HG02884 (cell line): ENCODE measurements at regions not wholly inside any gene's neighbourhood (a gene's known extent, or its start where the extent isn't known, plus 50 kb on each side); places are given as distances from the start of the nearest gene placed in this dataset.
A peak's percentile ranks its signal among the peaks of the same experiment; 100 is the strongest.
"Not testable (repeated sequence)": the region's sequence is repeated elsewhere in the genome, so short reads cannot be mapped to it uniquely, and the experiment has no call there.

Experiments
- ATAC-seq: cut with Tn5 transposase; IDR thresholded peaks from one replicate; pipeline ENCODE4 v1.9.1; 2021; ENCODE audit warnings: mild to moderate bottlenecking, moderate library complexity; ENCODE audit not compliant: unreplicated experiment

DNA sequence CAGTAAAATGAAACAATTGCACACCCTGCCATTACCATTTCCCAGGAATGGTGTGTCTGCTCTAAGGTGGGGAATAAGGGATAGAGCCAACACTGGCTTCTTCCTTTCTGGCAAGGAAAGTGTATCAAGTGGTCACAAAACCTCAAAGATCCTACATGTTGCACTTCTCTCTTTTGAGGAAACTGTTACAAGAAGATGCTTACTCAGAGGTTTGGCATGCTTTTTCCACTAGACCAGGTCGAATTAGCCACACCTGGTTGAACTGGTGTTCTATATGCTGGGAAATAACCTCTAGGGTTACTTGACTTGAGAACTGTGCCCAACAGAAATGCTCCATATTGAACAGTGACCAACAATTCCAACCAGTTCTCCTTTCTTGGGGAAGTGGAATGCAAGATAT, 102.9 kb downstream of the LRRN1 start:
- ATAC-seq = no peak

DNA sequence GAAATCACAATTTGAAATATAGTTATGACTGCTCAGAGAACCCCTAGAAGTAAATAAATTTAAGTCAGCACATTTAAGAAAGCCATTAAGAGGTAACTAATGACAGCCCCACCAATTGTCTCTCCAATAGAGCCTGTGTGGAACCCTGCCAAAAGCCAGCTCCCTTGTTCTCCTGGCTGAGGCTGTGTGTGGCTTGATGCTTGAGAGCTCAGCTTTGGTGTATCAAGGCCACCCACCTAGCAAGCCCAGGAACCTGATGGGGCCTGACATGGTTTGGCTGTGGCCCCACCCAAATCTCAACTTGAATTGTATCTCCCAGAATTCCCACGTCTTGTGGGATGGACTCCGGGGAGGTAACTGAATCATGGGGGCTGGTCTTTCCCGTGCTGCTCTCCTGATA, 106.9 kb downstream of the LRRN1 start:
- no peak for ATAC-seq

DNA sequence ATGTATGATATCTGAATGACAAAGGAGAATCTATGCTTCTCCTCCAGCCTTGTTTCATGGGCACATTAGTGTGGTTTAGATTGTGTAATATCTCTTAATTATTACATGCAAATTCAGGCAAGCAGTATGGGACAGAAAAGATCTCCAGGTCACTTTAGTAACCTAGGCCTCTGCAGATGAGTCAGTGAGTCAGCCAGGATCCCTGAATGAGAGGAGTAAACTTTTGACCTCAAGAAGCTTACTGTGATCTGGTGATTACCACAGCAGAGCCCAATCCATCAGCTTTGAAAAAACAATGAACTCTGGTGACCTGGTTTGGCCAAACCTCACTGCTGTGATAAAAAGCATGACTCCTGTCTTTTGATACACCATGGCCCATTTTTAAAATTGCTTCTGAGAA, 107.8 kb downstream of the LRRN1 start:
- ATAC-seq = no peak

DNA sequence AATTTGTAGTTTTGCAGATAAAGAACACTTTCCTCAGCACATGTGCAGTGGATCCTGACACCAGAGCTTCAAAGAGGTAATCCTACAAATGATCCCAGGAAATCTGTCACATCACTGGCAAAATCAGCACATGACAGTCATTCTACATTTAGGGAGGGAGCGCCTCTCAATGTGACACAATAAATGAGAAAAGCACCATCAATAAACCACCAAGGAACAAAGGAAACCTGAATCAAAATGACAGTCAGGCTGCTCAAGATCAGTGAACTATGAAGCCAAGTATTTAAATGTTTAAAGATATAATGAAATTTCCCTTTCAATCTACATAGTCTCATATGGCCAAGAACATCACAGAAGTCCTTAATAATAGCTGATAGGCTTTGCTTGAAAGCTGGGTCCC, 119.5 kb downstream of the LRRN1 start:
- no peak for ATAC-seq

DNA sequence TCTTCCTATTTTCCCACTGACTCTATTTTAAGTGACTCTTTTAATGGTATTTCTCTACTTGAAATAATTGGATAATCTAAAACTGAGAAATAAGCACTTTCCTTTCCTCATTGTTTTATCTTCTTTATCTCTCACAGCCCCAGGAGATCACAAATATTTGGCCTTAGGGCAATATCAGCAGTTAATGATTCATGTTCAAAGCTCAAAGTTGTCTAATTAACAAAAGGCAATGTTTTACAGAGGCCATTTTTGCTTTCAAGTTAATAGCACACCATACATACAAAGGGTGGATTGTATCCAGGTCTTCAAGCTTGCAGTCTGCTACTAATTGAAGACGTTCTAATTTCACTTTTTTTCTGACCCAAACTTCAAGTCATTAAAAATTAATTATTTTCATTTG, 120.1 kb downstream of the LRRN1 start:
- no peak for ATAC-seq

DNA sequence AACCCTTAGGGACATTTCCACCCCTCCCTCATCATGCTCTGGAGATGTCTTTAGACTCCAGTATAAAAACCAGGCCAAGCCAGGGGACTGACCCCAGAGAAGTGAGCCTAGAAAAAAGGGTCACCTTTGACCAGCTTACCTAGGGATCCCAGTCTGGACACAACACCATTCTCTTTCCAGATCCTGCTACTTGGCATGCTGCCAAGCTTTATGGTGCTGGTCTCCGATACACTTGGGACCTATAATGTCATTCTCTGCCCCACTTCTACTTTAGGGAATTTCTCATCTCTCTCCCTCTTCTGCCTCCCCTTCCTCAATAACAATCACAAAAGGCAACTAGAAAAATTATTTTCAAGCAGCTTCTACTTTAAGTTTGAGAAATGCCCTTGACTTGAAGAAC, 124.4 kb downstream of the LRRN1 start:
- ATAC-seq = no peak

DNA sequence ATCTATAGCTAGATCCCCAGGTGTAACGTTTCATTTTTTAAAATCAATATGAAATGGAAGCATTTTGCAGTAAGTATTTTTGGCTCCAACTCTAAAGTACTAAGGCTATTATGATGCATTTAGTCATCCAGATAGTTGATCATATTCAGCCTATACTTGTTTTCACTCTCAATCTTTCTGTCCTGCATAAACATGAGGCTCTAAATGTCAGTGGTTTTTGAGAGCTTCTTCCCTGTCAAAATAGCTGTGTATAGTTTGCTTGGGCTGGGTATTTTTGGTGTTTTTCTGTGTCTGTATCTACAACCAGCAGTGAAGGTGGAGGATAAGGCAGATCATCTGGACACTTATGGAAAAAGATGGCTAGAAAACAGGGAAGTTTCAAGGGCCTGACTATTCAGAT, 128.0 kb downstream of the LRRN1 start:
- ATAC-seq = no peak

DNA sequence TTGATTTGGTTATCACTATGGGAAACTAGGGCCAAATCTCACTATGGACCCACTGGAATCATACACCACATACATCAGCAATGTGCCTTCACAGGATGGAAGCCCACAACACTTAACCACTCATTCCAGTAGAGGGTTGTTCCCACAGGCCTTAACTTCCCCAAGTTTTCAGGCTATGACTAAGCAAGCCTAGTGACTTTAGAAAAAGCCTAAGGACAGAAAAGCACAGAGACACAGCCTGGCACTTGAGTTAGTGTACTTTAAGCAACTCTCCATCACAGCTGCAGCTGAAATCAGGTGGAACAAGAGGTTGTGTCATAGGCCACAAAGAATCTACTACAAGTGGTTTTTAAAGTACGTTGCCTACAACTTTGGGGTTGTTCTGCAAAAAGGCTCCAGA, 128.7 kb downstream of the LRRN1 start:
- ATAC-seq = peak; percentile 58

DNA sequence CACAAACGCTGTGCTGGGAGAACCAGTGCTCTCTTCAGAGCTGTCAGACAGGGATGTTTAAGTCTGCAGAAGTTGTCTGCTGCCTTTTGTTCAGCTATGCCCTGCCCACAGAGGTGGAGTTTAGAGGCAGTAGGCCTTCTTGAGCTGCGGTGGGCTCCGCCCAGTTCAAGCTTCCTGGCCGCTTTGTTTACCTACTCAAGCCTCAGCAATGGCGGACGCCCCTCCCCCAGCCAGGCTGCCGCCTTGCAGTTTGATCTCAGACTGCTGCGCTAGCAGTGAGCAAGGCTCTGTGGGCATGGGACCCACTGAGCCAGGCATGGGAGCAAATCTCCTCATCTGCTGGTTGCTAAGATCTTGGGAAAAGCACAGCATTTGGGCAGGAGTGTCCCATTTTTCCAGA, 142.1 kb downstream of the LRRN1 start:
- not testable (repeated sequence) for ATAC-seq

DNA sequence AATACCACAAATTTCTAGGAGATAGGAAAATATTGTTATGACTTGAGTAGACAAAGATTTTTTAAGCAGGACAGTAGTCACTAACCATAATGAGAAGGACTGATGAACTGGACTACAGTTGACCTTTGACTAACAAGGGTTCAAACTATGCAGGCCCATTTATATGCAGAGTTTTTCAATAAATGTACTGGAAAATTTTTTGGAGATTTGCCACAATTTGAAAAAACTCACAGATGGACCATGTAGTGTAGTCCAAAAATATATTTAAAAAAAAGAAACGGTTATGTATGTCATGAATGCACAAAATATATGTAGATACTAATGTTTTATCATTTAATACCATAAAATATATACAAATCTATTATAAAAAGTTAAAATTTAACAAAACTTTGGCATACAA, 151.8 kb downstream of the LRRN1 start:
- ATAC-seq = no peak

DNA sequence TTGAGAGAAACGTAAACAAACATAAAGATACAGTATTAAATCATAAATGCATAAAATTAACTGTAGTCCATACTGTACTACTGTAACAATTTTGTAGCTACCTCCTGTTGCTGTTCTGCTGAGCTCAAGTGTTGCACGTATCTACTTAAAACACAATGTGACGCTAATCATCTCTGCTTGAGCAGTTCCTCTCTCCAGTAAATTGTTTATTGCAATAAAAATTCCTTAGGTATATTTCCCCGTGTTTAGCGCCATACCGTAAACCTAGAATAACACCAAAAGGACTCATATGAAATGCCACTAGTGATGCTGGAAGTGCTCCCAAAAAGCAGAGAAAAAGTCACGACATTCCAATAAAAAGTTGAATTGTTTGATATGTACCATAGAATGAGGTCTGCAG, 152.3 kb downstream of the LRRN1 start:
- ATAC-seq = no peak

DNA sequence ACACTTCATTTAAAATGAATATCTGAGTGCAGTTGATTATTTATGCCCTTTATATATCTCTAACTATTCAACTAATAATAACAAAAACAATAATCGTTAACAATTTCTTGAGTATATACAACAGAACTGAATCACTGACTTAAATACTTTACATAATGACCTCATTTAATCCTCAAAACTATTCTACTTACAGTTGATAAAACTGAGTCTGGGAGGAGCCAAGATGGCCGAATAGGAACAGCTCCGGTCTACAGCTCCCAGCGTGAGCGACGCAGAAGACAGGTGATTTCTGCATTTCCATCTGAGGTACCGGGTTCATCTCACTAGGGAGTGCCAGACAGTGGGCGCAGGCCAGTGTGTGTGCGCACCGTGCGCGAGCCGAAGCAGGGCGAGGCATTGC, 163.6 kb downstream of the LRRN1 start:
- ATAC-seq = not testable (repeated sequence)

DNA sequence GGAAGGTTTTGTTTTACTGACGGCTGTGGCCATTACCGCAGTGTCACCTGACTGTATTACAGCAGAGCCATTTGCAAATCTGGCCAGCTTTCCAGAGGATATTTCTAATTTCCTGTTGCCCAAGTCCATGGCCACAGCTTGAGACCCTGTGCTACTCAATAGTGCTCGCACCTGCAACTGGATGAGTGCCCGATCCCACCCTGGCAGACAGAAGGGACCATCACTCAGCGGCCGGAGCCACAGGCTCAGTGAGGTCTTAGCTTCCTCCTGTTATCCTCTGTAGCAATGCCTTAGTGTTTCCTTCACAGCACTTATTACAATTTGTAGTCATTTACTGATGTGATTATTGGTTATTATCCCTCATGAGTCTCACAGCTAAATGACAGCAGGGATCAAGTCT, 184.8 kb downstream of the LRRN1 start:
- ATAC-seq = no peak

DNA sequence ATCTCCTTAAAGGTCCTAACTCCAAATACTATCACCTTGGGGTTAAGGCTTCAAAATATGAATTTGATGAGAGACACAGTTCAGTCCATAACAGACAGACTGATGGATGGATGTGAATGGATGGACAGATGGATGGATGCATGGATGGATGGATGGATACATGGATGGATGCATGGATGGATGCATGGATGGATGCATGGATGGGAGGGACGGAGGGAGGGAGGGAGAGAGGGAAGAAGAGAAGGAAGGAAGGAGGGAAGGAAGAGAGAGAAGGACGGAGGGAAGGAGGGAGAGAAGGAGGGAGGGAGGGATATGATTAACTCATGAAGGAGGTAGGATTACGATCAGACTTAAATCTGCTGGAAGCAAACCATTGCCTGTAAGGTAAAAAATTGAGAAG, 192.4 kb downstream of the LRRN1 start:
- ATAC-seq = no peak

DNA sequence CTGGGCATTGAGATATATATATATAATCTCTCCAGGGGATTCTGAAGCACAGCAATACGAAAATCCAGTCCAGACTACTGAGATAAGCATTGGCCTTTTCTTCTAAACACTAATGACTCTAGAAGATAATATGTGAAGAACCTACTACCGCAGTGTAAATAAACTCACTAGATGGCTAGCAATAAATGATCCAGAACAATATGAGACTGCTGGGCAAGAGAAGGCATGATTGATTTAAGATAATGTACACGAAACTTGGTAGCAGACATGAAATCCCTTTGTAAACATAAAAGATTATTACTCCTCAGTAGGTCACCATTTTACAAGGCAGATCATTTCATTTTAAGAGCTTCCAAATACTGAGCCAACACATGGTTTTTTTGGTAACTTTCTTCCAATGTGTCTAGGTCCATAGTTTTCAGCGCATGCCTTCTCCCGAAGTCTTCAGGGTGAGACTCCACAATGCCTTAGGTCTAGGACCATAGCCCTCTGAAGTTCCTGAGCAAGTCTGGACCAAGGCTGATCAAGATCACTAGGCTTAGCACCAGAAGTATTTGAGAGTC, 193.2 kb downstream of the LRRN1 start:
- no peak for ATAC-seq

DNA sequence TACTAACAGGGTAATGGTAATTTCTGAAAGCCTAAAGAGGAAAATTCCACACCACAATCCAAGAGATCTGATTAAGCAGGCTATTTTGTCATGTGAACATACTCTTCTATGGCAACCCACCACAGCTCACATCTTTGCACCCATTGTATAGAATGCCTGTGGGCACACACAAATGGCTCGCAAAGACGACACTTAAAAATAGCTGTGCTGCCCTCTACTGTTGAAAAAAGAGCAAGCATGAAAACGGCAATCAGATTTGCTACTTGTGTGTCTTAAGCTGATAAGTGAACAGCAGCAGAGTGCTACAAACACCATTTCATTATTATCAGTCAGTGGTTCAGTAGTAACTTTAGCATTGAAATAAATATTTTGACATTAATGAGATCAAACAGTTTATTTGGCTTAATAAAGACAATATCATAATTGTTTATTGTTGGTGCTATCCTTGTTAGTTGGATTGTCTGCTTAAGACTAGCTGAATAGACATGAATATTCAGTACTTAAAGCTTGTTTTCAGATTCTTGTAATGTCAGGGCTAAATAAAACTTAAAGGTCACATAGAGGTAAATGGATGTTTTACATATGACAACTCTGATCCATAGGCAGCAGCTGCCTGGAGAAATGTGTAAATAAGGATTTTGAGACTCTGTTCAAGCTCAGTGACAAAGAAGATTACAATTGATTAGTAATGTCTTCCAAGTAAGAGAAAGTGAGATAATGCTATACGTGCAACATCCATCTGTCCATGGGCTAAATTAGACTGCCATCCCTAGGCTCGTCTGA, 199.1 kb downstream of the LRRN1 start:
- ATAC-seq = peak; percentile 93

DNA sequence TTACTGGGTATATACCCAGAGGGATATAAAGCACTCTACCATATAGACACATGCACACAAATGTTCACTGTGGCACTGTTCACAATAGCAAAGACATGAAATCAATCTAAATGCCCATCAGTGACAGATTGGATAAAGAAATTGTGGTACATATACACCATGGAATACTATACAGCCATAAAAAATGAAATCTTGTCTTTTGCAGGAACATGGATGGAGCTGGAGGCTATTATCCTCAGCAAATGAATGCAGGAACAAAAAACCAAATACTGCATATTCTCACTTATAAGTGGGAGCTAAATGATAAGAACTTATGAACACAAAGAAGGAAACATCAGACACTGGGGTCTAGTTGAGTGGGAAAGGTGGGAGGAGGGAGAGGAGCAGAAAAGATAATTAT, 200.1 kb downstream of the LRRN1 start:
- ATAC-seq = not testable (repeated sequence)

DNA sequence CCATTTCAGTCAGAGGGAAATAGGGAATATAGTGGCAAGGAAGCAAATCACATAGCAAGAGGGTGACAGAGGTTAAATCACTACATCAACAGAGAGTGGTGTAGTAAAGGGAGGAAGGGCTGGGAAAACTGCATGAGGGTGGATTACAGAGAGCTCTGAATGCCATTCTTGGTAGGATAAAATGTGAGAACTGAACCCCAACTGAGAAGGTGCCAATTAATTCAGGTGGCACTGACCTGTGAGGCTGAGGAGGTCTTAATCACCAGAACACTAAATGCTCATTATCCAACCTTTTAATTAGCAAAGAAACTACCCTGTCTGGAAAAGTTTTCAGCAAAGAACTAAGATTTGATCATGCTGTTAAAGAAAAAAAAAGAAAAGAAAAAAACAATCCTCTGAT, 202.7 kb downstream of the LRRN1 start:
- no peak for ATAC-seq

DNA sequence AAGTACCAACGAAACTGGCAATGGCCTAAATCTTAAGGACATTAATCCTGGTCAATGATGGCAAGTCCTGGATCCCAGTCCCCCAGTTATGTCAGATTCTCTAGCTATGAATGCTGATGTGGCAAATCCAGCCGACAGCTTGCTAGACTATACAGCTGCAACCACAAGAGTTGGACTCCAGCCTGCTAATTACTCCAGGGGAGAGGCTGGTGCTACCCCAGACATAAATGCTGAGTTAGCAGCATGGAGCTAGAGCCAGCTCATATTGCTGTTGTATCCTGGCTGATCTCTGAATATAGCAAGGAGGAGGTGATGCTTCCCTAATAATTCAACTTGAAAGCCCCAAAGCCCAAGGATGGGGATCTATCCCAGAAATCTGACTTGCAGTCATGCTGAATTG, 207.1 kb downstream of the LRRN1 start:
- ATAC-seq = no peak

DNA sequence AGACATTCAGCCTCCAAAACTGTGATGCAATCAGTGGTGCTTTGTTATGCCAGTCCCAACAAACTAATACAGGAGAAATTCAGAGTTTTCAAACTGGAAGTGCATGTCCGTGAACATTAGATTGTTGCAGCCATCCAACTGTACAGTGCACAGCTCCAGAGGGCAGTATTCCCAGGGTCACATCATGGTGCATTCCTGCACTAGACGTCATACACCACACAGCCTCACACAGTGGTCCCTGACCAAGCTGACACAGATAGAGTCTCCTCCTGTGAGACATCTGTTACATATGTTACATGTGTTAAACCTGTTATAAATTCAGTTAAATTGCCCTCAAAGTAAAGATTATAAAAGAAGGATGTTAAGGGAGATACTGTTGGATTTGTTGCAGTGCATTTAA, 209.0 kb downstream of the LRRN1 start:
- ATAC-seq = no peak

DNA sequence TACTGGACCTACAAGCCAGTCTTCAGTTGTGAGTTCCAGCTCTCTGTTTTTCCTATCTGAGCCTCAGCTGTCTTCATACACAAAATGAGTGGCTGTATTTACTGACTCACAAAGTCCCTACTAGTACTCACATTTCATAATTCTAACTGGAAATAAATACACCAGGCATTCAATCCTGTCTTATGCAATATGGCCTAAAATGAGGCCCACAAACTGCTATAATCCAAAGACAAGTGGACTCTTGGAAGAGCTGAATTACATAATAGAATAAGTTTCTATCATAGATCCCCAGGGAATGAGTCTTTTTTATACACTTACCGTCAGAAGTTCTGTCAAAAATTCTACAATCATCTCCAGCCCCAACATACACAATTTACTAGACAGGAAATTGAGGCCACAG, 211.9 kb downstream of the LRRN1 start:
- ATAC-seq = no peak

DNA sequence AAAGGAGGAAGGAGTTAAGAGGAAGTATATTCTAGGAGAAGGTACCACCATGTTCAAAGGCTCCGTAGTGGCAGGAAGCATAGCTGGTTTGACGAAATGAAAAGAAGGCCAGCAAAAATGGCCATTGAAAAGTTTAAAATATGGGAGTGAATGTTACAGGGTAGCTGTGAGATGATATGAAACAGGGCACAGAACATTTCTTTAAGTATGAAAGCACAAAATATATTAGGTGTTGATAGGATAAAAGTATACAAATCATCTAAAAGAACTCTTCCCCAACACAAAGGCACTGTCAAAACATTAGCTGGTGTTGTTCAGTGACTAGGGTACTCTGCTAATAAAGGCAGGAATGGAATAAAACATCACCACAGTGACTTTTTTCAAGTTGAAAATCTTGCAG, 216.2 kb downstream of the LRRN1 start:
- ATAC-seq = no peak

DNA sequence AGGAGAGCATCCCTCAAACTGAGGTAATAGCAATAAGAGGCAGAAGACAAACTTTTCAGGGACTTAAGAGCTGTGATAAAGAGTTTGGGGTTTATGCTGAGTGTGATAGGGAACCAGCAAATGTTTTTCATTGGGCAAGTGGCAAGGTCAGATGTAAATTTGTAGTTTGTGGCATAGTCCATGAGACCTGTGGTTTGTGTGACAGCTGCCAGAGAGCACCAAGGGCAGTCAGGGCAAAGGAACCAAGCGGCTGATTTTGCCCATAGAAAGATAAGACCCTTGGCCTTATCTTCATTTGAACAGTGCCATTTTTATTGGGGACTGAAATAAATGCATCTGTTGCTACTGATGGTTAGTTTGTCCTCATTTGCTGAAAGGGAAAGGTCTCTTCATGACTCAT, 220.3 kb downstream of the LRRN1 start:
- no peak for ATAC-seq
